SK-N-SH treated with all-trans-retinoic acid at 6 μM for 48 hours (cell line): ENCODE measurements at regions not wholly inside any gene's neighbourhood (a gene's known extent, or its start where the extent isn't known, plus 50 kb on each side); places are given as distances from the start of the nearest gene placed in this dataset.

Experiments used
- BACH2 ChIP-seq: fragments of 250-450 bp; sonication (Bioruptor Pico); IDR thresholded peaks from 2 replicates; pipeline ENCODE4 v1.9.0; 2021; ENCODE audit warnings: mild to moderate bottlenecking, borderline replicate concordance
- ISL1 ChIP-seq: fragments of 250-450 bp; sonication (Bioruptor Pico); IDR thresholded peaks from 2 replicates; pipeline ENCODE4 v2.1.2; 2022; ENCODE audit warnings: mild to moderate bottlenecking, moderate library complexity
- RARB ChIP-seq: fragments of 250-450 bp; sonication (Bioruptor Pico); IDR thresholded peaks from 2 replicates; pipeline ENCODE4 v1.8.0; 2021; ENCODE audit warnings: mild to moderate bottlenecking, moderate library complexity
- TOX ChIP-seq: fragments of 250-450 bp; sonication (Bioruptor Pico); IDR thresholded peaks from 2 replicates; pipeline ENCODE4 v1.8.0; 2021; ENCODE audit warnings: mild to moderate bottlenecking, moderate library complexity, borderline replicate concordance

DNA sequence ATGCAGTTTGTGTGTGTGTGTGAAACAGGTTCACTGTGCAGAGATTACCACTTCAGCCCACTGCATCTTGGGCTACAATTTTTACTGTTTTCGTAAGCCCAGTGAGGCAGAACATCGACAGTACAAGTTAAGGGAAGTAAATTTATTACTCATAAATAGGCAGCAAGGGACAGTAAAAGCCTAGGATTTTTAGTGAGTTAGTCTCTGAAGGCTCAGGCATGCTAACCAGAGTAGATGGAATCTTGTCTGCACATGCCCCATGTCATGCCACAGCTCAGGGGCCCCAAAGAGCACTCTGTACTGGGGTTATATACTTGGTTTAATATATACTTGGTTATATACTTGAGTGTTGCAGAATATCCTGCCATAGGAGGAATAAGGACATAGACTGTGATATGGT is 825.7 kb downstream of the TECRL start:
- TF ChIP-seq RARB (CRISPR knock-in tag) = no peak
- TF ChIP-seq TOX = no peak
- no peak for TF ChIP-seq ISL1 (CRISPR knock-in tag)
- no peak for TF ChIP-seq BACH2 (CRISPR knock-in tag)
